ENCODE measurements at regions not wholly inside any gene's neighbourhood (a gene's known extent, or its start where the extent isn't known, plus 50 kb on each side); places are given as distances from the start of the nearest gene placed in this dataset.
"Not testable (repeated sequence)": the region's sequence is repeated elsewhere in the genome, so short reads cannot be mapped to it uniquely, and the experiment has no call there.

DNA sequence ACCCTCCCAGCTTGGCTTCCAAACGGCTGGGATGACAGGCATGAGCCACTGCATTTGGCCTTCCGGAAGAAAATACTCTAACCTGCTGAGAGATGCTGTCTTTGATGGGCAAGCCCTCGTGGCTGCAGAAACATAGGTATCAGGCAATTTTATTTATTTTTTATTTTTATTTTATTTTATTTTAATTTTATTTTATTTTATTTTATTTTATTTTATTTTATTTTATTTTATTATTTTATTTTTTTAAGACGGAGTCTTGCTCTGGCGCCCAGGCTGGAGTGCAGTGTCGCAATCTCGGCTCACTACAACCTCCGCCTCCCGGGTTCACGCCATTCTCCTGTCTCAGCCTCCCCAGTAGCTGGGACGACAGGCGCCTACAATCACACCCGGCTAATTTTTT is 257.1 kb downstream of the SHOX start:
- TF ChIP-seq, protein P1, sequence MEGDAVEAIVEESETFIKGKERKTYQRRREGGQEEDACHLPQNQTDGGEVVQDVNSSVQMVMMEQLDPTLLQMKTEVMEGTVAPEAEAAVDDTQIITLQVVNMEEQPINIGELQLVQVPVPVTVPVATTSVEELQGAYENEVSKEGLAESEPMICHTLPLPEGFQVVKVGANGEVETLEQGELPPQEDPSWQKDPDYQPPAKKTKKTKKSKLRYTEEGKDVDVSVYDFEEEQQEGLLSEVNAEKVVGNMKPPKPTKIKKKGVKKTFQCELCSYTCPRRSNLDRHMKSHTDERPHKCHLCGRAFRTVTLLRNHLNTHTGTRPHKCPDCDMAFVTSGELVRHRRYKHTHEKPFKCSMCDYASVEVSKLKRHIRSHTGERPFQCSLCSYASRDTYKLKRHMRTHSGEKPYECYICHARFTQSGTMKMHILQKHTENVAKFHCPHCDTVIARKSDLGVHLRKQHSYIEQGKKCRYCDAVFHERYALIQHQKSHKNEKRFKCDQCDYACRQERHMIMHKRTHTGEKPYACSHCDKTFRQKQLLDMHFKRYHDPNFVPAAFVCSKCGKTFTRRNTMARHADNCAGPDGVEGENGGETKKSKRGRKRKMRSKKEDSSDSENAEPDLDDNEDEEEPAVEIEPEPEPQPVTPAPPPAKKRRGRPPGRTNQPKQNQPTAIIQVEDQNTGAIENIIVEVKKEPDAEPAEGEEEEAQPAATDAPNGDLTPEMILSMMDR (conservative IDR thresholded peaks at IDR 0.05 in 1 of 2, IDR thresholded peaks at IDR 0.05 in 1 of 2; ENCODE audit: extremely low read depth in 1 of 2, insufficient read depth in 1 of 2, low read depth in 1 of 2, low read length in 2 of 2): not testable (repeated sequence)
- not testable (repeated sequence) for TF ChIP-seq EZH2 (IDR thresholded peaks at IDR 0.05; ENCODE audit: borderline replicate concordance, low read length)

All from mammary epithelial cell (primary cell).